ENCODE measurements at regions not wholly inside any gene's neighbourhood (a gene's known extent, or its start where the extent isn't known, plus 50 kb on each side); places are given as distances from the start of the nearest gene placed in this dataset.

DNA sequence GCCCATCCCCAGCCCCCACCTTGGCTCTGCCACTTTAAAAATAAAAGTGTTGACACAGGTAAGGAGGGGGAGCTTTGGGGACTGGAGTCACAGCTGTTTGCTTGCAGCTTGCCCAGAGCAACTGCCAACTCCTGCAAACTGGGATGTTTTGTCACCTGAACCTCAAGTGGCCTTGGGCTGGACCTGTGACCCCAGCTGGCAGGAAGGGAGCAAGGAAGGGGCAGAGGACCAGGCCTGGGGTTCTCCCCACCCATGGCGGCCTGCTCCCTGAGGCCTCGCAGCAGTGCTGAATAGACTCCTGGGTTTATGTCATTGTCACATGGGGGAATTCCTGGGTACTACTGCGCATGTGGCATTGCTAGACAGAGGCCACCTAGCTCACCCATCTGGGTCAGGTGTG, 246.9 kb upstream of the TLE3 start:
- intact Hi-C loops (cut with DNase I) = no loop called here
- no peaks in the 10 kb centered on the region for H3K36me3 ChIP-seq (replicated peaks in 1 of 2)
- H3K27ac ChIP-seq = no peak overlapping the region
- H3K4me1 ChIP-seq (replicated peaks in 1 of 2) = peaks cover 0 to 14% of the 10 kb centered on the region in 2 donors
- peak in 1 of 7 donors; percentile 4 for DNase-seq
- TF ChIP-seq, protein P1, sequence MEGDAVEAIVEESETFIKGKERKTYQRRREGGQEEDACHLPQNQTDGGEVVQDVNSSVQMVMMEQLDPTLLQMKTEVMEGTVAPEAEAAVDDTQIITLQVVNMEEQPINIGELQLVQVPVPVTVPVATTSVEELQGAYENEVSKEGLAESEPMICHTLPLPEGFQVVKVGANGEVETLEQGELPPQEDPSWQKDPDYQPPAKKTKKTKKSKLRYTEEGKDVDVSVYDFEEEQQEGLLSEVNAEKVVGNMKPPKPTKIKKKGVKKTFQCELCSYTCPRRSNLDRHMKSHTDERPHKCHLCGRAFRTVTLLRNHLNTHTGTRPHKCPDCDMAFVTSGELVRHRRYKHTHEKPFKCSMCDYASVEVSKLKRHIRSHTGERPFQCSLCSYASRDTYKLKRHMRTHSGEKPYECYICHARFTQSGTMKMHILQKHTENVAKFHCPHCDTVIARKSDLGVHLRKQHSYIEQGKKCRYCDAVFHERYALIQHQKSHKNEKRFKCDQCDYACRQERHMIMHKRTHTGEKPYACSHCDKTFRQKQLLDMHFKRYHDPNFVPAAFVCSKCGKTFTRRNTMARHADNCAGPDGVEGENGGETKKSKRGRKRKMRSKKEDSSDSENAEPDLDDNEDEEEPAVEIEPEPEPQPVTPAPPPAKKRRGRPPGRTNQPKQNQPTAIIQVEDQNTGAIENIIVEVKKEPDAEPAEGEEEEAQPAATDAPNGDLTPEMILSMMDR (IDR thresholded peaks at IDR 0.05) = no peak
- no peak for TF ChIP-seq POLR2A (IDR thresholded peaks at IDR 0.05)
- H3K27me3 ChIP-seq = no peaks in the 10 kb centered on the region
- no peaks in the 10 kb centered on the region for H3K9me3 ChIP-seq (replicated peaks in 1 of 3)
- H3K4me3 ChIP-seq = no peak overlapping the region
- WGBS, 4 donors = 87 to 94% (median 93%) methylated on average over 2 to 3 of the region's 3 CpGs

DNA sequence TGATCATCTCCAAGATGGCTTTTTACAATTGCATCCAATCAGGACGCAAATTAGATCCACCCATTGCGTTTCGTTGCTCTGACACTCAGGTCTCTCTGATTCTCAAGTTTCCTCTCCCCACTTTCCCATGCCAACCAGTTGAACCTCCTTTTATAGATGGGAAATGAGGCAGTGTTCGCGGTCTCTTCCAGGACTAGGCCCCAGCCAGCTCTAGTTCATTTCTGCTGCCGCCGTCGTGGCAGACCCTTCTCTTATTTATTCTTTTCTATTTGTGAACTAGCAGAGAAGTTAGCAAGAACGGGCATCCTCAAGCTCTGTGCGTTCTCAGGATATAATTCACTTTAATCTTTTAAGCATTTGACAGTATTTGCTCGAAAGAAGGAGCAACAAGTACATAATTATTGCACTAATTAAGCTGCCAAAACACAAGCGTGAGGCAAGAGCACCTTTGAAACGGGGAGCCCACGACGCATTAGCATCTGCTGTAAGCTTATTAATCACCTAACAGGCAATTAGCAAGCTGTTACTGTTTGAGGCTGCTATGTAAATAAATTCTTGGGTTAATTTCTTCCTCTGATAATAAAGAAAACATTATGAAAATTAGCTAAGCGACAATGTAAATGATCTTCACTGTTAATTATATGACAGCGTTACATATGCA, 246.4 kb upstream of the TLE3 start:
- DNase-seq = peak in 2 of 7 donors; percentile 4

DNA sequence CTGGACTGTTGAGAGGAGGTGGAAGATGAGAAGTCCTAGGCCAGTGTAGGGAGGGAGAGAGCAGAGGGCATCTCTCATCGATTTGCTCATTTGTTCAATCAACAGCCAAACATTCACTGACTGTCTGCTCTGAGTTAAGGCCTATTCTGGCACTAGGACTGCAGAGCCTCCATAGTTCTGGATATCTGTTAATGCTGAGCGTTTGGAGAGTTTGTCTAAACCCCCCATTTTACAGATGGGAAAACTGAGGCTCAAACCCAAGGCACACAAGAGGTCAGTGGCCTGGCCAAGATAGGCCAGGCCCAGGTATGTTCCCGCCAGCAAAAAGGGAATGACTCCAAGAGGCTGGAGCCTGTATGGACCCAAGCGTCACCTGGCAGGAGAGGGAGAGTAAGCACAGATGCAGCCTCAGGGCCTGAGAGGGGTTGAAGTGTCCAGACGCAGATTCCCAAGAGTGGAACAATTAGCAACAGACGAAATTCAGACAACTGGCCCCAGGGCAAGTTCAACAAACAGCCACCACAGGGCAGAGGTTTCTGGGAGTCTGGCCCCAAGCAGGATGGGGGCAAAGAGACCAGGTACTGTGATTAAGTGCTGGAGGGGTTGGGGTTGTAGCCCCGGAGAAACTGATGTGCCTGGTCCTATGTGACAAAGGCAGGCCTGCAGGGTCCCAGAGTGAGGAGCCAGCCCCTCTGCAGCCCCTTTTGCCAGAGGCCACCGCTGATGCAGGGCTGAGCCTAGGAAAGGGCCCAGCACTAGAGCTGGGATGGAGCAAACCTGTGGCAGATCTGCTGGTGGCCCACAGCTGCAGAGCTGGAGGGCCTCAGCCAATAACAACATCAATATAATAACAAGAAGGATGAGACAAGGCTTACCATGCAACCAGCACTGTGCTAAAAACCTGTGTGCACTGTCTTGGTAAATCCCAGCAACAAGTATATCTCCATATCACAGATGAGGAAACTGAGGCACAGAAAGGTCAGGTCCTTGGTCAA, 245.1 kb upstream of the TLE3 start:
- no peaks in the 10 kb centered on the region for H3K9me3 ChIP-seq (replicated peaks in 1 of 3)
- H3K4me1 ChIP-seq (replicated peaks in 1 of 2) = peaks cover 0 to 14% of the 10 kb centered on the region in 2 donors
- no peaks in the 10 kb centered on the region for H3K27me3 ChIP-seq
- peak in 3 of 7 donors; percentile 12 to 61 (median 15) for DNase-seq
- H3K27ac ChIP-seq = no peak overlapping the region
- H3K36me3 ChIP-seq (replicated peaks in 1 of 2) = no peaks in the 10 kb centered on the region
- 81 to 92% (median 85%) methylated on average over 6 to 8 of the region's 8 CpGs for WGBS, 4 donors
- no peak for TF ChIP-seq POLR2A (IDR thresholded peaks at IDR 0.05)
- TF ChIP-seq, protein P1 (IDR thresholded peaks at IDR 0.05) = no peak
- intact Hi-C loops (cut with DNase I) = no loop called here
- H3K4me3 ChIP-seq = no peak overlapping the region

More for the DNA sequence above, 246.4 kb upstream of the TLE3 start:
- H3K9me3 ChIP-seq (replicated peaks in 1 of 3) = no peaks in the 10 kb centered on the region
- H3K4me1 ChIP-seq (replicated peaks in 1 of 2) = peaks cover 0 to 14% of the 10 kb centered on the region in 2 donors
- H3K27me3 ChIP-seq = no peaks in the 10 kb centered on the region
- H3K27ac ChIP-seq = no peak overlapping the region
- no peak overlapping the region for H3K4me3 ChIP-seq
- 88 to 89% (median 88%) methylated on average over 17 of the region's 17 CpGs for WGBS, 4 donors
- intact Hi-C loops (cut with DNase I) = no loop called here
- TF ChIP-seq POLR2A (IDR thresholded peaks at IDR 0.05) = no peak
- TF ChIP-seq, protein P1 (IDR thresholded peaks at IDR 0.05) = no peak
- no peaks in the 10 kb centered on the region for H3K36me3 ChIP-seq (replicated peaks in 1 of 2)

DNA sequence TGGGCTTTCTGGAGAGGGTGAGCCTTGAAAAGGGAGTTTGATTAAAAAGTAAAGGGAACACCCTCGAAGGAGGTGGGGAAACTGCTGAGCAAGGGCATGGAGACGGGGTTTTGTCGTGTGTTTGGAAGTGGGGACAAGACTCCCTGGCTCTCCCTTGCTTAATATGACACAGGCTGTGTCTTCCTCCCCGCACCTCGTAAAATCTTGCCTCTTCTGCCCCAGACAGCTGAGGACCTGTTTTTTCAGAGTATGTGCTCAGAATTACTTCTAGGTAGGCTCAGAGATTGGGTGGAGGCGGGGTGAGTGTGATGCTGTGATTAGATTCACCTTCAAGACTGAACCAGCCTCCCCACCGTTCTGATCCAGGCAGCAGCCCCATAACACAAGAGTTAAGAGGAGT, 244.4 kb upstream of the TLE3 start:
- H3K36me3 ChIP-seq (replicated peaks in 1 of 2) = no peaks in the 10 kb centered on the region
- no peaks in the 10 kb centered on the region for H3K27me3 ChIP-seq
- no peak overlapping the region for H3K27ac ChIP-seq
- intact Hi-C loops (cut with DNase I) = no loop called here
- no peaks in the 10 kb centered on the region for H3K9me3 ChIP-seq (replicated peaks in 1 of 3)
- H3K4me1 ChIP-seq (replicated peaks in 1 of 2) = peaks cover 0 to 14% of the 10 kb centered on the region in 2 donors
- peak in 3 of 7 donors; percentile 4 to 35 (median 11) for DNase-seq
- H3K4me3 ChIP-seq = no peak overlapping the region
- TF ChIP-seq POLR2A (IDR thresholded peaks at IDR 0.05) = no peak
- TF ChIP-seq, protein P1 (IDR thresholded peaks at IDR 0.05) = no peak
- WGBS, 4 donors = 88 to 93% (median 91%) methylated on average over 7 of the region's 7 CpGs
